ENCODE measurements at regions not wholly inside any gene's neighbourhood (a gene's known extent, or its start where the extent isn't known, plus 50 kb on each side); places are given as distances from the start of the nearest gene placed in this dataset.
"Not testable (repeated sequence)": the region's sequence is repeated elsewhere in the genome, so short reads cannot be mapped to it uniquely, and the experiment has no call there.

GRCh38 chr10:111634191-111634590, 549.4 kb downstream of the GPAM start:
- ATAC-seq (ENCODE audit: low FRiP score in 2 of 2), result no peak
- 72 to 78% methylated on average over 3 of the region's 3 CpGs for WGBS, 2 donors
- Histone ChIP-seq H3K27ac (no peak overlapping the region), H3K4me3 (no peak overlapping the region), H3K36me3 (no peaks in the 10 kb centered on the region), H3K4me1 (no peaks in the 10 kb centered on the region), H3K9me3 (no peaks in the 10 kb centered on the region), H3K27me3 (no peaks in the 10 kb centered on the region)
- no peak for DNase-seq
- TF ChIP-seq CTCF (IDR thresholded peaks at IDR 0.05) (no peak), POLR2AphosphoS5 (IDR thresholded peaks at IDR 0.05) (no peak), POLR2A (IDR thresholded peaks at IDR 0.05) (no peak), EP300 (IDR thresholded peaks at IDR 0.05) (no peak)

GRCh38 chr10:111646021-111646420, 537.5 kb downstream of the GPAM start:
- Histone ChIP-seq H3K36me3 (no peaks in the 10 kb centered on the region), H3K27me3 (no peaks in the 10 kb centered on the region), H3K9me3 (peaks cover 0 to 23% (median 9%) of the 10 kb centered on the region in 4 donors), H3K27ac (no peak overlapping the region), H3K4me1 (no peaks in the 10 kb centered on the region), H3K4me3 (no peak overlapping the region)
- 86 to 88% methylated on average over 2 of the region's 2 CpGs for WGBS, 2 donors
- ATAC-seq (ENCODE audit: low FRiP score in 2 of 2) (no peak), DNase-seq (no peak)
- no peak for TF ChIP-seq POLR2A (IDR thresholded peaks at IDR 0.05)
- TF ChIP-seq POLR2AphosphoS5 (IDR thresholded peaks at IDR 0.05), result no peak
- no peak for TF ChIP-seq CTCF (IDR thresholded peaks at IDR 0.05)
- TF ChIP-seq EP300 (IDR thresholded peaks at IDR 0.05), result no peak

- Histone ChIP-seq H3K36me3 (no peaks in the 10 kb centered on the region), H3K9me3 (peaks cover 0 to 23% (median 9%) of the 10 kb centered on the region in 4 donors), H3K27me3 (no peaks in the 10 kb centered on the region), H3K4me1 (no peaks in the 10 kb centered on the region), H3K27ac (no peak overlapping the region), H3K4me3 (no peak overlapping the region)
- no peak for TF ChIP-seq CTCF (IDR thresholded peaks at IDR 0.05)
- TF ChIP-seq EP300 (IDR thresholded peaks at IDR 0.05), result no peak
- TF ChIP-seq POLR2AphosphoS5 (IDR thresholded peaks at IDR 0.05), result no peak
- no peak for TF ChIP-seq POLR2A (IDR thresholded peaks at IDR 0.05)
- 74 to 78% methylated on average over 2 of the region's 2 CpGs for WGBS, 2 donors
- DNase-seq, result no peak
- peak in 1 of 2 donors; percentile 84 for ATAC-seq (ENCODE audit: low FRiP score in 2 of 2)
These were observed 535.5 kb downstream of the GPAM start for GRCh38 chr10:111648046-111648445.

- DNase-seq; ATAC-seq (ENCODE audit: low FRiP score in 2 of 2): not testable (repeated sequence)
- 80 to 94% methylated on average over 1 of the region's 1 CpG for WGBS, 2 donors
These were observed 534.5 kb downstream of the GPAM start for GRCh38 chr10:111649080-111649479.

GRCh38 chr10:111650088-111650487, 533.5 kb downstream of the GPAM start:
- TF ChIP-seq CTCF (IDR thresholded peaks at IDR 0.05), result no peak
- TF ChIP-seq EP300 (IDR thresholded peaks at IDR 0.05), result no peak
- no peak for TF ChIP-seq POLR2AphosphoS5 (IDR thresholded peaks at IDR 0.05)
- TF ChIP-seq POLR2A (IDR thresholded peaks at IDR 0.05), result no peak
- no peaks in the 10 kb centered on the region for H3K36me3 ChIP-seq
- ATAC-seq (ENCODE audit: low FRiP score in 2 of 2) (no peak), DNase-seq (no peak)
- H3K27ac ChIP-seq, result no peak overlapping the region
- H3K27me3 ChIP-seq, result no peaks in the 10 kb centered on the region
- H3K9me3 ChIP-seq, result peaks cover 0 to 23% (median 9%) of the 10 kb centered on the region in 4 donors
- 80 to 100% methylated on average over 1 to 2 of the region's 2 CpGs for WGBS, 2 donors
- H3K4me3 ChIP-seq, result no peak overlapping the region
- H3K4me1 ChIP-seq, result no peaks in the 10 kb centered on the region

More at GRCh38 chr10:111649080-111649479, 534.5 kb downstream of the GPAM start:
- peaks cover 0 to 23% (median 9%) of the 10 kb centered on the region in 4 donors for H3K9me3 ChIP-seq
- H3K36me3 ChIP-seq, H3K4me3 ChIP-seq, H3K27me3 ChIP-seq, H3K4me1 ChIP-seq, H3K27ac ChIP-seq: not testable (repeated sequence)

Data from upper lobe of left lung (tissue), 6 donors.